KMS-11 (cell line): ENCODE measurements at regions not wholly inside any gene's neighbourhood (a gene's known extent, or its start where the extent isn't known, plus 50 kb on each side); places are given as distances from the start of the nearest gene placed in this dataset.
"Not testable (repeated sequence)": the region's sequence is repeated elsewhere in the genome, so short reads cannot be mapped to it uniquely, and the experiment has no call there.

Experiments used
- H2AFZ ChIP-seq: fragments of 200-600 bp; sonication (generic); 2 replicates; pipeline ENCODE4 v1.6.1; 2016; ENCODE audit warnings: antibody characterized with exemption, mixed run types, low read depth
- H3K27ac ChIP-seq: fragments of 200-600 bp; sonication (generic); 2 replicates; pipeline ENCODE4 v1.6.1; 2016; ENCODE audit warnings: mild to moderate bottlenecking, mixed run types
- H3K27me3 ChIP-seq: fragments of 200-600 bp; sonication (generic); 2 replicates; pipeline ENCODE4 v1.6.1; 2017; ENCODE audit warnings: mild to moderate bottlenecking, low read depth, mixed run types, moderate library complexity; ENCODE audit not compliant: insufficient read depth
- H3K36me3 ChIP-seq: fragments of 200-600 bp; sonication (generic); 2 replicates; pipeline ENCODE4 v1.6.1; 2017; ENCODE audit warnings: mild to moderate bottlenecking, mixed run types; ENCODE audit not compliant: insufficient read depth
- H3K4me1 ChIP-seq: fragments of 200-600 bp; sonication (generic); 2 replicates; pipeline ENCODE4 v1.6.1; 2016; ENCODE audit warnings: mild to moderate bottlenecking, low read depth, mixed run types; ENCODE audit not compliant: poor library complexity, severe bottlenecking
- H3K4me2 ChIP-seq: fragments of 200-600 bp; sonication (generic); 2 replicates; pipeline ENCODE4 v1.7.0; 2016; ENCODE audit warnings: mild to moderate bottlenecking, mixed run types
- H3K4me3 ChIP-seq: fragments of 200-600 bp; sonication (generic); IDR thresholded peaks from 2 replicates; pipeline ENCODE4 v1.6.1; 2017; ENCODE audit warnings: low read depth, low read length, mixed read lengths; ENCODE audit not compliant: insufficient read depth
- H3K79me2 ChIP-seq: fragments of 200-600 bp; sonication (generic); 2 replicates; pipeline ENCODE4 v1.6.1; 2016; ENCODE audit warnings: low read depth, mixed run types; ENCODE audit not compliant: insufficient read depth
- H3K9ac ChIP-seq: fragments of 200-600 bp; sonication (generic); 2 replicates; pipeline ENCODE4 v1.6.1; 2016; ENCODE audit warnings: mild to moderate bottlenecking, mixed run types
- H4K20me1 ChIP-seq: fragments of 200-600 bp; sonication (generic); 2 replicates; pipeline ENCODE4 v1.6.1; 2016; ENCODE audit warnings: mild to moderate bottlenecking, mixed run types; ENCODE audit not compliant: insufficient read depth
- TF ChIP-seq, protein P1 (sequence below): fragments of 200-600 bp; sonication (generic); conservative IDR thresholded peaks from 2 replicates; pipeline ENCODE4 v1.6.1; 2017; ENCODE audit warnings: low read depth, mild to moderate bottlenecking, antibody characterized with exemption, low read length, moderate library complexity, mixed read lengths

DNA sequence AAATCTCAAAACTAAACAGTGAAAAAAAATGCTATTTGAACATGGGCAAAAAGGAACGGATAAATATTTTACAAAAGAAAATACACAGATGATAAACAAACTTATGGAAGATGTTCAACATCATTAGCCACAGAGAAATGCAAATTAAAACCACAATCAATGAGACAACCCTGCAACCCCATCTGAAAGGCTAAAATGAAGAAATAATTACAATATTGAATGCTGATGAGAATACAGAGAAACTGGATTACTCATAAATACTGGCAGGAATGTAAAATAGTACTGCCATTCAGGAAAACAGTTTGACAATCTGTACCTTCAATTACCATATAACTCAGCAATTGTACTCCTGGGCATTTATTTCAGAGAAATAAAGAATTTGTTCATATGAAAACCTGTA, 193.1 kb upstream of the UBE2E3 start:
- Histone ChIP-seq H3K4me2 (no peak overlapping the region), H3K27me3 (no peaks in the 10 kb centered on the region), H3K4me3 (no peak overlapping the region), H4K20me1 (no peaks in the 10 kb centered on the region), H3K79me2 (no peaks in the 10 kb centered on the region), H3K36me3 (no peaks in the 10 kb centered on the region), H3K27ac (no peak overlapping the region), H2AFZ (no peak overlapping the region), H3K9ac (no peak overlapping the region), H3K4me1 (no peaks in the 10 kb centered on the region)
- TF ChIP-seq, protein P1, sequence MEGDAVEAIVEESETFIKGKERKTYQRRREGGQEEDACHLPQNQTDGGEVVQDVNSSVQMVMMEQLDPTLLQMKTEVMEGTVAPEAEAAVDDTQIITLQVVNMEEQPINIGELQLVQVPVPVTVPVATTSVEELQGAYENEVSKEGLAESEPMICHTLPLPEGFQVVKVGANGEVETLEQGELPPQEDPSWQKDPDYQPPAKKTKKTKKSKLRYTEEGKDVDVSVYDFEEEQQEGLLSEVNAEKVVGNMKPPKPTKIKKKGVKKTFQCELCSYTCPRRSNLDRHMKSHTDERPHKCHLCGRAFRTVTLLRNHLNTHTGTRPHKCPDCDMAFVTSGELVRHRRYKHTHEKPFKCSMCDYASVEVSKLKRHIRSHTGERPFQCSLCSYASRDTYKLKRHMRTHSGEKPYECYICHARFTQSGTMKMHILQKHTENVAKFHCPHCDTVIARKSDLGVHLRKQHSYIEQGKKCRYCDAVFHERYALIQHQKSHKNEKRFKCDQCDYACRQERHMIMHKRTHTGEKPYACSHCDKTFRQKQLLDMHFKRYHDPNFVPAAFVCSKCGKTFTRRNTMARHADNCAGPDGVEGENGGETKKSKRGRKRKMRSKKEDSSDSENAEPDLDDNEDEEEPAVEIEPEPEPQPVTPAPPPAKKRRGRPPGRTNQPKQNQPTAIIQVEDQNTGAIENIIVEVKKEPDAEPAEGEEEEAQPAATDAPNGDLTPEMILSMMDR = no peak

DNA sequence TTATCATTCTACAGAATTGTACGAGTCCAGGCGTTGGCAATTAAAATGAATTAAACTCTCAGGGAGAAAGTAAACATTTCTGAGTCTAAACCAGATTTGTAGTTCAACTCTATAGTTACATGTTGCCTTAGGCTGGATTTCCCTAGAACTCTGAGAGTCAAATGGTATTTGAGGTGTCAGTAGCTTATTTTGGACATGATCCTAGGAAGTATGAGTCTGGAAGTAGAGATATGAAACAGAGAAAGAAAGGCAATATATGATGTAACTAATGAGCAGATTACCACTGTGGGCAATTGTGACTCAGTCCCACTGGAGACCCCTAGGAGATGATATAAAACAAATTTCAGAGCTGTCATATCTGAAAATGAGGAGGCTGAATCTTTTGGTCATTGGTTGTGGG, 199.1 kb upstream of the UBE2E3 start:
- Histone ChIP-seq H3K27me3 (no peaks in the 10 kb centered on the region), H4K20me1 (no peaks in the 10 kb centered on the region), H3K36me3 (no peaks in the 10 kb centered on the region), H3K79me2 (no peaks in the 10 kb centered on the region), H2AFZ (no peak overlapping the region), H3K4me3 (no peak overlapping the region), H3K4me2 (no peak overlapping the region), H3K4me1 (no peaks in the 10 kb centered on the region), H3K9ac (no peak overlapping the region), H3K27ac (no peak overlapping the region)
- TF ChIP-seq, protein P1 = no peak

DNA sequence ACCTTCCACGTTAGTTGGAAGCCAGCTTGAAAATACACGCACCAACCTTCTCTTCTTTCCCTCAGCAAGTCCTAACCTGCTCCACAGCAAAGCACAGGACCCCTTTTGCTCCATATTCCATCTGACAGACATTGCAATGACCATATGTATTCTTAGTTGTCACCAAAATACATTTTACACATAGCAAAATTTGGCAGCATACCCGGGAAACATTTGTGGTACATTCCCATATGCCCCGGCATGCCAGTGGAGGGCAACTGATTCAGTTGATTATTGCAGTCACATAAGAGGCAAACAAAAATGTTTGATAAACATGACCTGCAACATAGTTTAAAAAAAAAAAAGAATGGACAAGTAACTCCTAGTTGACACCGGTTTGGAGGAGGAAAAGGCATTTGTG, 202.1 kb upstream of the UBE2E3 start:
- Histone ChIP-seq H3K27me3 (no peaks in the 10 kb centered on the region), H3K4me1 (no peaks in the 10 kb centered on the region), H3K4me2 (no peak overlapping the region), H3K36me3 (no peaks in the 10 kb centered on the region), H4K20me1 (no peaks in the 10 kb centered on the region), H3K9ac (no peak overlapping the region), H3K79me2 (no peaks in the 10 kb centered on the region), H3K27ac (no peak overlapping the region), H3K4me3 (no peak overlapping the region), H2AFZ (no peak overlapping the region)
- TF ChIP-seq, protein P1 = no peak

DNA sequence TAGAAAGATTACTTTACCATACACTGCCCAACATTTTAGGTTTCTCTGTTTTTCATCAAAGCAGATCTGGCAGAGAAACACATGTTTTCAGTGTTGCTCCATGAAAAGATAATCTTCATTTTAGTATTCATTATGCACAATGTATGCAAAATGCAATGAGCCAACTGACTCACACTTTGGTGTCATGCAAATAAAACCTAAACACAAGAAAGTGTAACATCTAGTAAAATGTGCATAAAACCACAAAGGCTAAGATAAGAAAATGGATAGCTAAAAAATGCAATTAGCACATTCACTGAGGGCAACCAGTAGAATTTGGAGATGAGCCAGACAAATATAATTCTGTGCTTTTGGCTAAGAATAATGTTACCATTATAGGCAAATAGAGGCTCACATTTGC, 203.5 kb upstream of the UBE2E3 start:
- no peaks in the 10 kb centered on the region for H3K4me1 ChIP-seq
- no peaks in the 10 kb centered on the region for H3K79me2 ChIP-seq
- no peaks in the 10 kb centered on the region for H3K27me3 ChIP-seq
- no peak overlapping the region for H3K27ac ChIP-seq
- no peak overlapping the region for H3K4me3 ChIP-seq
- H3K36me3 ChIP-seq = no peaks in the 10 kb centered on the region
- H2AFZ ChIP-seq = no peak overlapping the region
- no peaks in the 10 kb centered on the region for H4K20me1 ChIP-seq
- H3K9ac ChIP-seq = no peak overlapping the region
- no peak overlapping the region for H3K4me2 ChIP-seq
- TF ChIP-seq, protein P1 = no peak

DNA sequence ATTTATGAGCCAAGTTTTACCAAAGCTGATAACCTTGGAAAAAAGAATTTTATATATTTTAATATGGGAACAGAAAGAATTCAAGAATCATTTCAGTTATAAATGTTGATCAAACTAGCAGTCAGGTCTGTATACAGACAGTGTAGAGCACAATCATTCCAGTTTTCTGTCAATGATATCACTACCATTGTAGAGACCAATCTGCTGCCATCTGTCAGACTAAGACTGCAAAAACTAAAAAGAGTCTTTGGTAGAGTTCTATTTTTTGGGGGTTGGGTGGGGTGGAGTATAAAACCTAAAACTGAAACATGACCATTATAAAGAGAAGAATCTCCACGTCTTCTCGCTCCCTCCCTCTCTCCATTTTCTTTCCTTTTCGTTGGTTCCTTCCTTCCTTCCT, 204.7 kb upstream of the UBE2E3 start:
- no peaks in the 10 kb centered on the region for H4K20me1 ChIP-seq
- TF ChIP-seq, protein P1 = no peak
- no peaks in the 10 kb centered on the region for H3K4me1 ChIP-seq
- H2AFZ ChIP-seq = no peak overlapping the region
- no peak overlapping the region for H3K9ac ChIP-seq
- no peaks in the 10 kb centered on the region for H3K36me3 ChIP-seq
- H3K4me3 ChIP-seq = no peak overlapping the region
- H3K27me3 ChIP-seq = no peaks in the 10 kb centered on the region
- H3K4me2 ChIP-seq = no peak overlapping the region
- no peak overlapping the region for H3K27ac ChIP-seq
- no peaks in the 10 kb centered on the region for H3K79me2 ChIP-seq

DNA sequence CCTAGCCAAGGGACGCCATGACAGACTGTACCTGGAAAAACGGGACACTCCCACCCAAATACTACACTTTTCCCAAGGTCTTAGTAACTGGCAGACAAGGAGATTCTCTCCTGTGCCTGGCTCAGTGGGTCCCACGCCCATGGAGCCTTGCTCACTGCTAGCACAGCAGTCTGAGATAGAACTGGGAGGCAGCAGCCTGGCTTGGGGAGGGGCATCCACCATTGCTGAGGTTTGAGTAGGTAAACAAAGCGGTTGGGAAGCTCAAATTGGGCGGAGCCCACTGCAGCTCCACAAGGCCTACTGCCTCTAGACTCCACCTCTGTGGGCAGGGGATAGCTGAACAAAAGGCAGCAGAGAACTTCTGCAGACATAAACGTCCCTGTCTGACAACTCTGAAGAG, 215.1 kb upstream of the UBE2E3 start:
- not testable (repeated sequence) for H3K79me2 ChIP-seq, H3K4me2 ChIP-seq, H3K9ac ChIP-seq, H3K4me1 ChIP-seq, H3K4me3 ChIP-seq, H3K27me3 ChIP-seq, H3K27ac ChIP-seq, H3K36me3 ChIP-seq, H2AFZ ChIP-seq, H4K20me1 ChIP-seq
